Panc1 (cell line): ENCODE measurements at regions not wholly inside any gene's neighbourhood (a gene's known extent, or its start where the extent isn't known, plus 50 kb on each side); places are given as distances from the start of the nearest gene placed in this dataset.
"Not testable (repeated sequence)": the region's sequence is repeated elsewhere in the genome, so short reads cannot be mapped to it uniquely, and the experiment has no call there.

Experiments
- ATAC-seq: fragments of 200-7000 bp; cut with Tn5 transposase; 2 replicates; pipeline ENCODE4 v1.9.1; 2020; ENCODE audit warnings: mild to moderate bottlenecking, moderate library complexity
- BruUV-seq: library from RNA; stranded (reverse); fragments of 400-500 nt; replicated peaks from 2 replicates; lab custom pipeline; 2021; lab: Mats Ljungman, UMichigan
- CTCF ChIA-PET: fragments of 300-600 bp; sonication (Branson Sonifier 250); formaldehyde crosslinking; loops from one replicate; lab custom pipeline; 2022; ENCODE audit warnings: antibody characterized with exemption; lab: Charles Lee
- POLR2A ChIA-PET: fragments of 300-600 bp; sonication (Branson Sonifier 250); formaldehyde crosslinking; loops from one replicate; lab custom pipeline; 2022; ENCODE audit warnings: antibody characterized with exemption; lab: Charles Lee
- DNase-seq: peaks from one replicate; pipeline ENCODE4 v3.0.0-alpha.2; 2010; ENCODE audit warnings: low read depth, low spot score
- H3K27ac ChIP-seq: 2 replicates; pipeline ENCODE4 v1.5.1; 2011; ENCODE audit warnings: mild to moderate bottlenecking, low read length, inconsistent platforms
- H3K27me3 ChIP-seq: fragments of 200-500 bp; sonication (Bioruptor generic); 2 replicates; pipeline ENCODE4 v1.6.0; 2014; ENCODE audit warnings: low read length, inconsistent platforms; ENCODE audit not compliant: control insufficient read depth, insufficient read depth
- H3K36me3 ChIP-seq: fragments of 200-500 bp; sonication (Bioruptor generic); 2 replicates; pipeline ENCODE4 v1.5.1; 2014; ENCODE audit warnings: inconsistent platforms, mild to moderate bottlenecking, low read length, moderate library complexity; ENCODE audit not compliant: control insufficient read depth, insufficient read depth
- H3K4me1 ChIP-seq: 2 replicates; pipeline ENCODE4 v1.5.1; 2011; ENCODE audit warnings: inconsistent platforms, mild to moderate bottlenecking, low read length, moderate library complexity; ENCODE audit not compliant: control insufficient read depth, insufficient read depth
- H3K4me3 ChIP-seq, 2 experiments: 2 replicates each; pipeline ENCODE4 v1.5.1; 2011 to 2012; ENCODE audit warnings: low read depth in 2 of 2, low read length in 2 of 2, mild to moderate bottlenecking in 2 of 2, inconsistent platforms in 1 of 2, moderate library complexity in 1 of 2
- H3K9me3 ChIP-seq: fragments of 200-500 bp; sonication (Bioruptor generic); 2 replicates; pipeline ENCODE4 v1.5.1; 2014; ENCODE audit warnings: low read depth, mild to moderate bottlenecking, inconsistent platforms, low read length, moderate library complexity; ENCODE audit not compliant: control insufficient read depth, insufficient read depth
- CTCF ChIP-seq: fragments of 450-650 bp; IDR thresholded peaks from 2 replicates; pipeline ENCODE4 v1.5.1; 2017; ENCODE audit warnings: mild to moderate bottlenecking
- POLR2AphosphoS5 ChIP-seq: IDR thresholded peaks from 2 replicates; pipeline ENCODE4 v1.6.1; 2012; ENCODE audit warnings: mild to moderate bottlenecking, low read depth, low read length, moderate library complexity
- SIN3A ChIP-seq: IDR thresholded peaks from 2 replicates; pipeline ENCODE4 v1.6.1; 2012; ENCODE audit warnings: low read depth, mild to moderate bottlenecking, low read length, moderate library complexity, borderline replicate concordance; ENCODE audit not compliant: insufficient read depth
- TCF7L2 ChIP-seq: IDR thresholded peaks from 2 replicates; pipeline ENCODE4 v1.6.1; 2011; ENCODE audit warnings: mild to moderate bottlenecking, low read depth, low read length, inconsistent platforms
- in situ Hi-C: cut with HindIII; loops from 2 replicates; pipeline ENCODE4 v1.10.0; 2016; ENCODE audit warnings: low sequenced_read_pairs, low pct_unique_long_range_greater_than_20kb
- intact Hi-C: fragments of 100-400 bp; cut with micrococcal nuclease; formaldehyde crosslinking; loops from one replicate; pipeline ENCODE4 v1.10.0; 2022; ENCODE audit not compliant: unreplicated experiment
- TF ChIP-seq, protein P1 (sequence below), 2 experiments: IDR thresholded peaks; 2 replicates each; pipeline ENCODE4 v1.6.1; 2011 to 2012; ENCODE audit warnings: low read depth in 2 of 2, control low read depth in 1 of 2, low read length in 1 of 2, mild to moderate bottlenecking in 1 of 2, moderate library complexity in 1 of 2; ENCODE audit not compliant: insufficient read depth in 1 of 2

GRCh38 chrX:81957900-81958545, 756.1 kb downstream of the SH3BGRL start:
- ChIA-PET POLR2A (no interaction called here), CTCF (no interaction called here)
- no peaks in the 10 kb centered on the region for H3K9me3 ChIP-seq
- DNase-seq: no peak
- no peaks in the 10 kb centered on the region for H3K4me1 ChIP-seq
- no peak for TF ChIP-seq TCF7L2
- TF ChIP-seq POLR2AphosphoS5: no peak
- TF ChIP-seq CTCF: peak; percentile 51; the same call in 1 of the 2 replicates
- ATAC-seq: 0 out of 2 replicates have a peak, but pooled peaks have one; percentile 68
- no peaks in the 10 kb centered on the region for H3K36me3 ChIP-seq
- in situ Hi-C loops: no loop called here
- no peak overlapping the region for H3K4me3 ChIP-seq
- intact Hi-C loops: no loop called here
- no TSS peak for BruUV-seq
- H3K27me3 ChIP-seq: no peaks in the 10 kb centered on the region
- H3K27ac ChIP-seq: no peak overlapping the region

- in situ Hi-C loops: no loop called here
- Histone ChIP-seq H3K27me3 (no peaks in the 10 kb centered on the region), H3K4me3 (no peak overlapping the region), H3K9me3 (no peaks in the 10 kb centered on the region), H3K27ac (no peak overlapping the region), H3K36me3 (no peaks in the 10 kb centered on the region), H3K4me1 (no peaks in the 10 kb centered on the region)
- ATAC-seq: no peak
- no TSS peak for BruUV-seq
- TF ChIP-seq CTCF (no peak), POLR2AphosphoS5 (no peak), TCF7L2 (no peak), SIN3A (no peak)
- TF ChIP-seq, protein P1, sequence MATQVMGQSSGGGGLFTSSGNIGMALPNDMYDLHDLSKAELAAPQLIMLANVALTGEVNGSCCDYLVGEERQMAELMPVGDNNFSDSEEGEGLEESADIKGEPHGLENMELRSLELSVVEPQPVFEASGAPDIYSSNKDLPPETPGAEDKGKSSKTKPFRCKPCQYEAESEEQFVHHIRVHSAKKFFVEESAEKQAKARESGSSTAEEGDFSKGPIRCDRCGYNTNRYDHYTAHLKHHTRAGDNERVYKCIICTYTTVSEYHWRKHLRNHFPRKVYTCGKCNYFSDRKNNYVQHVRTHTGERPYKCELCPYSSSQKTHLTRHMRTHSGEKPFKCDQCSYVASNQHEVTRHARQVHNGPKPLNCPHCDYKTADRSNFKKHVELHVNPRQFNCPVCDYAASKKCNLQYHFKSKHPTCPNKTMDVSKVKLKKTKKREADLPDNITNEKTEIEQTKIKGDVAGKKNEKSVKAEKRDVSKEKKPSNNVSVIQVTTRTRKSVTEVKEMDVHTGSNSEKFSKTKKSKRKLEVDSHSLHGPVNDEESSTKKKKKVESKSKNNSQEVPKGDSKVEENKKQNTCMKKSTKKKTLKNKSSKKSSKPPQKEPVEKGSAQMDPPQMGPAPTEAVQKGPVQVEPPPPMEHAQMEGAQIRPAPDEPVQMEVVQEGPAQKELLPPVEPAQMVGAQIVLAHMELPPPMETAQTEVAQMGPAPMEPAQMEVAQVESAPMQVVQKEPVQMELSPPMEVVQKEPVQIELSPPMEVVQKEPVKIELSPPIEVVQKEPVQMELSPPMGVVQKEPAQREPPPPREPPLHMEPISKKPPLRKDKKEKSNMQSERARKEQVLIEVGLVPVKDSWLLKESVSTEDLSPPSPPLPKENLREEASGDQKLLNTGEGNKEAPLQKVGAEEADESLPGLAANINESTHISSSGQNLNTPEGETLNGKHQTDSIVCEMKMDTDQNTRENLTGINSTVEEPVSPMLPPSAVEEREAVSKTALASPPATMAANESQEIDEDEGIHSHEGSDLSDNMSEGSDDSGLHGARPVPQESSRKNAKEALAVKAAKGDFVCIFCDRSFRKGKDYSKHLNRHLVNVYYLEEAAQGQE (IDR thresholded peaks at IDR 0.05; ENCODE audit: insufficient read depth in 1 of 2, low read depth in 2 of 2, low read length in 1 of 2): no peak
- intact Hi-C loops: no loop called here
- DNase-seq: no peak
- ChIA-PET CTCF (no interaction called here), POLR2A (no interaction called here)
These were observed 758.1 kb downstream of the SH3BGRL start for GRCh38 chrX:81959964-81960363.

DNA sequence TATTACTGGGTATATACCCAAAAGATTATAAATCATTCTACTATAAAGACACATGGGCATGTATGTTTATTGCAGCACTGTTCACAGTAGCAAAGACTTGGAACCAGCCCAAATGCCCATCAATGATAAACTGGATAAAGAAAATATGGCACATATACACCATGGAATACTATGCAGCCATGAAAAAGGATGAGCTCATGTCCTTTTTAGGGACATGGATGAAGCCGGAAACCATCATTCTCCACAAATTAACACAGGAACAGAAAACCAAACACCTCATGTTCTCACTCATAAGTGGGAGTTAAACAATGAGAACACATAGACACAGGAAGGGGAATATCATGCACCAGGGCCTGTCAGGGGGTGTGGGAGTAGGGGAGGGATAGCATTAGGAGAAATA, 772.5 kb downstream of the SH3BGRL start:
- H3K27ac ChIP-seq, H3K36me3 ChIP-seq, BruUV-seq, POLR2A ChIA-PET, H3K9me3 ChIP-seq, intact Hi-C loops, in situ Hi-C loops, H3K4me3 ChIP-seq, H3K4me1 ChIP-seq, H3K27me3 ChIP-seq, CTCF ChIA-PET, ATAC-seq, DNase-seq: not testable (repeated sequence)
